SK-N-SH (cell line): ENCODE measurements at regions not wholly inside any gene's neighbourhood (a gene's known extent, or its start where the extent isn't known, plus 50 kb on each side); places are given as distances from the start of the nearest gene placed in this dataset.

Experiments
- CTCF ChIA-PET: fragments of 300-600, 350-600 bp; formaldehyde crosslinking; extraction: SDS; loops from one replicate; lab custom pipeline; 2021; lab: Yijun Ruan, JAX
- POLR2A ChIA-PET: fragments of 350-600 bp; sonication (Branson Sonifier 250); formaldehyde crosslinking; extraction: SDS; loops from one replicate; lab custom pipeline; 2020; ENCODE audit warnings: antibody characterized with exemption, inconsistent platforms; lab: Yijun Ruan, JAX
- DNase-seq: peaks from one replicate; pipeline ENCODE4 v3.0.0; 2012
- H2AFZ ChIP-seq: fragments of 200-600 bp; sonication (generic); 2 replicates; pipeline ENCODE4 v1.8.1; 2016; ENCODE audit warnings: antibody characterized with exemption, mild to moderate bottlenecking, low read depth
- H3F3A ChIP-seq: fragments of 200-600 bp; sonication (generic); replicated peaks from 2 replicates; pipeline ENCODE3; 2016; ENCODE audit warnings: antibody characterized with exemption, mild to moderate bottlenecking; ENCODE audit not compliant: insufficient read depth
- H3K27ac ChIP-seq, 2 experiments: fragments of 200-500 bp in 1 of 2; fragments of 200-600 bp in 1 of 2; sonication (Bioruptor generic) in 1 of 2; sonication (generic), shearing (Covaris generic) in 1 of 2; 2 replicates each; pipeline versions ENCODE4 v1.5.1 to v1.6.1; 2014 to 2016; ENCODE audit warnings: low read depth in 2 of 2, inconsistent platforms in 1 of 2, low read length in 1 of 2, mild to moderate bottlenecking in 1 of 2, mixed read lengths in 1 of 2
- H3K27me3 ChIP-seq: fragments of 200-600 bp; sonication (generic), shearing (Covaris generic); 2 replicates; pipeline ENCODE4 v1.6.1; 2016; ENCODE audit warnings: mixed run types; ENCODE audit not compliant: insufficient read depth
- H3K36me3 ChIP-seq, 2 experiments: fragments of 200-500 bp in 1 of 2; fragments of 200-600 bp in 1 of 2; sonication (Bioruptor generic) in 1 of 2; sonication (generic) in 1 of 2; replicated peaks in 1 of 2; 2 replicates each; pipeline versions ENCODE3 to v1.5.1; 2014 to 2016; ENCODE audit warnings: low read length in 1 of 2, mild to moderate bottlenecking in 1 of 2; ENCODE audit not compliant: insufficient read depth in 2 of 2, control insufficient read depth in 1 of 2
- H3K4me1 ChIP-seq, 2 experiments: fragments of 200-500 bp in 1 of 2; fragments of 200-600 bp in 1 of 2; sonication (Bioruptor generic) in 1 of 2; sonication (generic), shearing (Covaris generic) in 1 of 2; 2 replicates each; pipeline versions ENCODE4 v1.5.1 to v1.6.1; 2014 to 2016; ENCODE audit warnings: low read depth in 1 of 2, low read length in 1 of 2, mixed run types in 1 of 2; ENCODE audit not compliant: insufficient read depth in 2 of 2, control insufficient read depth in 1 of 2
- H3K4me2 ChIP-seq: fragments of 200-600 bp; sonication (generic), shearing (Covaris generic); 2 replicates; pipeline ENCODE4 v1.6.1; 2017; ENCODE audit warnings: mixed run types
- H3K4me3 ChIP-seq, 2 experiments: fragments of 200-500 bp in 1 of 2; fragments of 200-600 bp in 1 of 2; sonication (Bioruptor generic) in 1 of 2; sonication (generic), shearing (Covaris generic) in 1 of 2; 2 replicates each; pipeline versions ENCODE4 v1.5.1 to v1.8.1; 2014 to 2016; ENCODE audit warnings: low read depth in 2 of 2, inconsistent platforms in 1 of 2, low read length in 1 of 2, mild to moderate bottlenecking in 1 of 2, mixed read lengths in 1 of 2, moderate library complexity in 1 of 2
- H3K79me2 ChIP-seq: fragments of 200-600 bp; sonication (generic); 2 replicates; pipeline ENCODE4 v1.8.1; 2017; ENCODE audit warnings: mild to moderate bottlenecking; ENCODE audit not compliant: insufficient read depth
- H3K9ac ChIP-seq: fragments of 200-600 bp; sonication (generic); 2 replicates; pipeline ENCODE4 v1.6.1; 2017; ENCODE audit warnings: mixed run types
- H3K9me2 ChIP-seq: fragments of 200-600 bp; sonication (generic); 2 replicates; pipeline ENCODE4 v1.6.1; 2017; ENCODE audit warnings: mixed run types
- H3K9me3 ChIP-seq: fragments of 200-600 bp; sonication (generic); 2 replicates; pipeline ENCODE4 v1.6.1; 2017; ENCODE audit warnings: mixed run types, mild to moderate bottlenecking, moderate library complexity
- H4K20me1 ChIP-seq: fragments of 200-600 bp; sonication (generic); 2 replicates; pipeline ENCODE4 v1.6.1; 2017; ENCODE audit warnings: mild to moderate bottlenecking, mixed run types; ENCODE audit not compliant: insufficient read depth
- EP300 ChIP-seq, 2 experiments: IDR thresholded peaks; 2 replicates each; pipeline versions ENCODE4 v1.4.0 to v1.6.1; 2012; ENCODE audit warnings: borderline replicate concordance in 1 of 2, low read depth in 1 of 2, low read length in 1 of 2
- EZH2phosphoT487 ChIP-seq: fragments of 200-600 bp; sonication (generic); IDR thresholded peaks from 2 replicates; pipeline ENCODE4 v1.6.1; 2017; ENCODE audit warnings: low read depth, mixed run types, mild to moderate bottlenecking, antibody characterized with exemption, moderate library complexity, borderline replicate concordance
- FOSL2 ChIP-seq: IDR thresholded peaks from 2 replicates; pipeline ENCODE4 v1.4.0; 2012; ENCODE audit warnings: low read depth, mild to moderate bottlenecking, moderate library complexity, borderline replicate concordance
- FOXJ3 ChIP-seq: sonication (generic); formaldehyde crosslinking; IDR thresholded peaks from 2 replicates; pipeline ENCODE4 v1.5.1; 2020; ENCODE audit warnings: mild to moderate bottlenecking, missing genetic modification reagents
- NFIC ChIP-seq: IDR thresholded peaks from 2 replicates; pipeline ENCODE4 v1.4.0; 2012; ENCODE audit warnings: borderline replicate concordance
- NRF1 ChIP-seq: IDR thresholded peaks from 2 replicates; pipeline ENCODE4 v1.6.1; 2012; ENCODE audit warnings: low read depth, mild to moderate bottlenecking, low read length
- POLR2AphosphoS5 ChIP-seq: IDR thresholded peaks from 2 replicates; pipeline ENCODE4 v1.6.1; 2012; ENCODE audit warnings: low read depth, low read length
- RFX5 ChIP-seq: IDR thresholded peaks from 2 replicates; pipeline ENCODE4 v1.6.1; 2012; ENCODE audit warnings: mild to moderate bottlenecking, improper control_type of control experiment, low read length
- SIN3A ChIP-seq: IDR thresholded peaks from 2 replicates; pipeline ENCODE4 v1.6.1; 2012; ENCODE audit warnings: low read depth, mild to moderate bottlenecking, low read length, moderate library complexity, borderline replicate concordance
- SMC3 ChIP-seq: IDR thresholded peaks from 2 replicates; pipeline ENCODE4 v1.6.1; 2012; ENCODE audit warnings: low read depth, low read length, improper control_type of control experiment
- TCF12 ChIP-seq: IDR thresholded peaks from 2 replicates; pipeline ENCODE4 v1.4.0; 2012
- TEAD4 ChIP-seq: IDR thresholded peaks from 2 replicates; pipeline ENCODE4 v1.4.0; 2012; ENCODE audit warnings: mild to moderate bottlenecking, borderline replicate concordance; ENCODE audit not compliant: insufficient read depth
- WGBS: methylation state at CpG from one replicate; pipeline ENCODE4 v1.1.6; 2017; ENCODE audit warnings: low lambda C conversion rate; 5-methylcytosine and 5-hydroxymethylcytosine counted together
- TF ChIP-seq, protein P1 (sequence below): IDR thresholded peaks from 2 replicates; pipeline ENCODE4 v1.6.1; 2012; ENCODE audit warnings: mild to moderate bottlenecking, low read depth, low read length, moderate library complexity
- TF ChIP-seq, protein P2 (sequence below): IDR thresholded peaks from 2 replicates; pipeline ENCODE4 v1.4.0; 2012; ENCODE audit warnings: low read depth
- TF ChIP-seq, protein P3 (sequence below): IDR thresholded peaks from 2 replicates; pipeline ENCODE4; 2012

DNA sequence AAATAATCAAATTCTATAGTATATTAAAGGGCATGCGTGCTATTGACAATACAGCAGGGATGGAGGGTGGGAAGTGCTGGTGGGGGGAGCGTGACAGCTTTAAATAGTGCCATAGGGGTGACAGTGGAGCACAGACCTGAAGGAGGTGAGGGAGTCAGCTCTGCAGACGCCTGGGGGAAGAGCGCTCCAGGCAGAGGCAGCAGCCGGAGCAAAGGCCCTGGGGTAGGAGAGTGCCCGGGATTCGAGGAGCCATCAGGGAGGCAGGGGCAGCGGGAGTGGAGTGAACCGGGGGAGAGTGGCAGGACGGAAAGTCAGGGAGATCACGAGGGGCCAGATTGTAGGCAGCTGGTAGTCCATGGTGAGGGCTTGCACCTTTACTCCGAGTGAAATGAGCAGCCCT is 78.4 kb upstream of the CCDC167 start:
- POLR2A ChIA-PET: no interaction called here
- H2AFZ ChIP-seq: no peak overlapping the region
- CTCF ChIA-PET: interaction anchor here (0.8 to 1.2 kb wide), 2 partner anchors 24 to 45 kb away, joined by 3 read pairs; no protein-coding TSS in a partner anchor

DNA sequence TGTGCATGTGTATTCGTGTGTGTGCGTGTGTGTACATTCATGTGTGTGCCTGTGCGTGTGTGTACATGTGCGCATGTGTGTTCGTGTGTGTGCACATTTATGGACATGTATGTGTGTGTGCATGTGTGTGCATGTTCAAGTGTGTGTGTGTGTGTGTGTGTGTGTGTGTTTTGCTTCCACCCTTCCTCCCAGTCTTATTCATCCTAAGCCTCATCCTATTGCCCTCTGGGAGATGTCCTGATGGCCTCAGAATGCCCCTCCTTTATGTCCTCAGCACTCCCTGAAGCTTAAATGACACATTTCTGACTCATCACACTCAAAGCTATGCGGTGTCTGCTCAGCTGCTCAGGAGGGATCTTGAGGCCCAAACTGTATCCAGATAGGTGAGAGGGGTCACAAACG is 76.6 kb upstream of the CCDC167 start:
- no peak for DNase-seq

More for the DNA sequence above, 78.4 kb upstream of the CCDC167 start:
- Histone ChIP-seq H3K4me1 (peaks cover 0 to 14% of the 10 kb centered on the region in 2 experiments; a peak in 1 of 4 replicates), H3K4me2 (no peak overlapping the region), H3F3A (no peaks in the 10 kb centered on the region), H3K36me3 (no peaks in the 10 kb centered on the region), H3K9ac (no peak overlapping the region), H3K27ac (no peak overlapping the region), H3K79me2 (no peaks in the 10 kb centered on the region), H3K27me3 (no peaks in the 10 kb centered on the region), H3K9me3 (no peaks in the 10 kb centered on the region), H3K9me2 (no peaks in the 10 kb centered on the region), H4K20me1 (no peaks in the 10 kb centered on the region), H3K4me3 (no peak overlapping the region)
- no peak for DNase-seq
- WGBS: 92% methylated on average over 12 of the region's 12 CpGs
- TF ChIP-seq, protein P1, sequence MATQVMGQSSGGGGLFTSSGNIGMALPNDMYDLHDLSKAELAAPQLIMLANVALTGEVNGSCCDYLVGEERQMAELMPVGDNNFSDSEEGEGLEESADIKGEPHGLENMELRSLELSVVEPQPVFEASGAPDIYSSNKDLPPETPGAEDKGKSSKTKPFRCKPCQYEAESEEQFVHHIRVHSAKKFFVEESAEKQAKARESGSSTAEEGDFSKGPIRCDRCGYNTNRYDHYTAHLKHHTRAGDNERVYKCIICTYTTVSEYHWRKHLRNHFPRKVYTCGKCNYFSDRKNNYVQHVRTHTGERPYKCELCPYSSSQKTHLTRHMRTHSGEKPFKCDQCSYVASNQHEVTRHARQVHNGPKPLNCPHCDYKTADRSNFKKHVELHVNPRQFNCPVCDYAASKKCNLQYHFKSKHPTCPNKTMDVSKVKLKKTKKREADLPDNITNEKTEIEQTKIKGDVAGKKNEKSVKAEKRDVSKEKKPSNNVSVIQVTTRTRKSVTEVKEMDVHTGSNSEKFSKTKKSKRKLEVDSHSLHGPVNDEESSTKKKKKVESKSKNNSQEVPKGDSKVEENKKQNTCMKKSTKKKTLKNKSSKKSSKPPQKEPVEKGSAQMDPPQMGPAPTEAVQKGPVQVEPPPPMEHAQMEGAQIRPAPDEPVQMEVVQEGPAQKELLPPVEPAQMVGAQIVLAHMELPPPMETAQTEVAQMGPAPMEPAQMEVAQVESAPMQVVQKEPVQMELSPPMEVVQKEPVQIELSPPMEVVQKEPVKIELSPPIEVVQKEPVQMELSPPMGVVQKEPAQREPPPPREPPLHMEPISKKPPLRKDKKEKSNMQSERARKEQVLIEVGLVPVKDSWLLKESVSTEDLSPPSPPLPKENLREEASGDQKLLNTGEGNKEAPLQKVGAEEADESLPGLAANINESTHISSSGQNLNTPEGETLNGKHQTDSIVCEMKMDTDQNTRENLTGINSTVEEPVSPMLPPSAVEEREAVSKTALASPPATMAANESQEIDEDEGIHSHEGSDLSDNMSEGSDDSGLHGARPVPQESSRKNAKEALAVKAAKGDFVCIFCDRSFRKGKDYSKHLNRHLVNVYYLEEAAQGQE: no peak
- no peak for TF ChIP-seq EP300 (IDR thresholded peaks at IDR 0.05; ENCODE audit: borderline replicate concordance in 1 of 2, low read depth in 1 of 2, low read length in 1 of 2)
- TF ChIP-seq, protein P2, sequence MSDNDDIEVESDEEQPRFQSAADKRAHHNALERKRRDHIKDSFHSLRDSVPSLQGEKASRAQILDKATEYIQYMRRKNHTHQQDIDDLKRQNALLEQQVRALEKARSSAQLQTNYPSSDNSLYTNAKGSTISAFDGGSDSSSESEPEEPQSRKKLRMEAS: no peak
- TF ChIP-seq EZH2phosphoT487: no peak
- TF ChIP-seq SMC3: no peak
- TF ChIP-seq FOSL2: no peak
- no peak for TF ChIP-seq RFX5
- no peak for TF ChIP-seq NFIC
- TF ChIP-seq POLR2AphosphoS5: no peak
- no peak for TF ChIP-seq SIN3A
- TF ChIP-seq NRF1: no peak
- TF ChIP-seq TEAD4: no peak
- no peak for TF ChIP-seq FOXJ3 (CRISPR knock-in tag)

More for the DNA sequence above, 76.6 kb upstream of the CCDC167 start:
- Histone ChIP-seq H3K36me3 (no peaks in the 10 kb centered on the region), H2AFZ (no peak overlapping the region), H3K27ac (no peak overlapping the region), H3K27me3 (no peaks in the 10 kb centered on the region), H3K79me2 (no peaks in the 10 kb centered on the region), H3K4me2 (0 out of 2 replicates have a peak overlapping the region, but pooled peaks have one; percentile 12), H3K9me2 (no peaks in the 10 kb centered on the region), H3K9ac (no peak overlapping the region), H3K4me3 (no peak overlapping the region), H4K20me1 (no peaks in the 10 kb centered on the region), H3F3A (no peaks in the 10 kb centered on the region), H3K9me3 (no peaks in the 10 kb centered on the region), H3K4me1 (peaks cover 0 to 14% of the 10 kb centered on the region in 2 experiments; a peak in 1 of 4 replicates)
- WGBS: 69% methylated on average over 7 of the region's 7 CpGs
- CTCF ChIA-PET: interaction anchor here (1.1 to 2.2 kb wide), 5 partner anchors 9 to 116 kb away, joined by 3 to 7 read pairs (median 4); no protein-coding TSS in a partner anchor
- TF ChIP-seq FOSL2 (peak; percentile 78), TEAD4 (no peak), TCF12 (peak; percentile 32; the same call in 1 of the 2 replicates), EZH2phosphoT487 (no peak)
- TF ChIP-seq, protein P1: no peak
- TF ChIP-seq, protein P3, sequence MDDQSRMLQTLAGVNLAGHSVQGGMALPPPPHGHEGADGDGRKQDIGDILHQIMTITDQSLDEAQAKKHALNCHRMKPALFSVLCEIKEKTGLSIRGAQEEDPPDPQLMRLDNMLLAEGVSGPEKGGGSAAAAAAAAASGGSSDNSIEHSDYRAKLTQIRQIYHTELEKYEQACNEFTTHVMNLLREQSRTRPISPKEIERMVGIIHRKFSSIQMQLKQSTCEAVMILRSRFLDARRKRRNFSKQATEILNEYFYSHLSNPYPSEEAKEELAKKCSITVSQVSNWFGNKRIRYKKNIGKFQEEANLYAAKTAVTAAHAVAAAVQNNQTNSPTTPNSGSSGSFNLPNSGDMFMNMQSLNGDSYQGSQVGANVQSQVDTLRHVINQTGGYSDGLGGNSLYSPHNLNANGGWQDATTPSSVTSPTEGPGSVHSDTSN: peak; percentile 26; the same call in 1 of the 2 replicates
- POLR2A ChIA-PET: interaction anchor here (0.9 kb wide), 1 partner anchor 11 kb away, joined by 5 read pairs; no protein-coding TSS in a partner anchor
